C4-2B (cell line): ENCODE measurements at regions not wholly inside any gene's neighbourhood (a gene's known extent, or its start where the extent isn't known, plus 50 kb on each side); places are given as distances from the start of the nearest gene placed in this dataset.

Experiments used
- CTCF ChIP-seq: fragments of 450-650 bp; conservative IDR thresholded peaks from 2 replicates; pipeline ENCODE4 v1.5.1; 2017; ENCODE audit warnings: mild to moderate bottlenecking
- ZFX ChIP-seq: fragments of 450-650 bp; IDR thresholded peaks from 2 replicates; pipeline ENCODE4 v1.6.1; 2017

- TF ChIP-seq CTCF (no peak), ZFX (no peak)
Measured at GRCh38 chr6:141050471-141050870, 1082.3 kb upstream of the GJE1 start.
